Activated T-cell treated with anti-CD3 and anti-CD28 coated beads, Interleukin-2, amount 50 U/mL, for 4 hours (primary cell): ENCODE measurements at regions not wholly inside any gene's neighbourhood (a gene's known extent, or its start where the extent isn't known, plus 50 kb on each side); places are given as distances from the start of the nearest gene placed in this dataset.

Experiments
- ATAC-seq, 2 donors: fragments of 200-7000 bp; cut with Tn5 transposase; one replicate each; pipeline ENCODE4 v1.10.0; 2021
- DNase-seq: peaks from one replicate; pipeline ENCODE4 v3.0.0-alpha.2; 2020
- H3K27me3 Mint-ChIP-seq: one replicate; pipeline ENCODE4 v1.8.0; 2021; ENCODE audit warnings: low read depth, mixed read lengths
- H3K36me3 Mint-ChIP-seq: one replicate; pipeline ENCODE4 v1.8.0; 2022; ENCODE audit warnings: mixed read lengths; ENCODE audit not compliant: insufficient read depth
- H3K4me1 Mint-ChIP-seq: one replicate; pipeline ENCODE4 v1.8.0; 2021; ENCODE audit warnings: low read depth, mixed read lengths
- H3K4me3 Mint-ChIP-seq: one replicate; pipeline ENCODE4 v1.8.0; 2021; ENCODE audit warnings: mild to moderate bottlenecking, moderate library complexity, mixed read lengths
- H3K9me3 Mint-ChIP-seq: one replicate; pipeline ENCODE4 v1.8.0; 2021; ENCODE audit warnings: mixed read lengths

DNA sequence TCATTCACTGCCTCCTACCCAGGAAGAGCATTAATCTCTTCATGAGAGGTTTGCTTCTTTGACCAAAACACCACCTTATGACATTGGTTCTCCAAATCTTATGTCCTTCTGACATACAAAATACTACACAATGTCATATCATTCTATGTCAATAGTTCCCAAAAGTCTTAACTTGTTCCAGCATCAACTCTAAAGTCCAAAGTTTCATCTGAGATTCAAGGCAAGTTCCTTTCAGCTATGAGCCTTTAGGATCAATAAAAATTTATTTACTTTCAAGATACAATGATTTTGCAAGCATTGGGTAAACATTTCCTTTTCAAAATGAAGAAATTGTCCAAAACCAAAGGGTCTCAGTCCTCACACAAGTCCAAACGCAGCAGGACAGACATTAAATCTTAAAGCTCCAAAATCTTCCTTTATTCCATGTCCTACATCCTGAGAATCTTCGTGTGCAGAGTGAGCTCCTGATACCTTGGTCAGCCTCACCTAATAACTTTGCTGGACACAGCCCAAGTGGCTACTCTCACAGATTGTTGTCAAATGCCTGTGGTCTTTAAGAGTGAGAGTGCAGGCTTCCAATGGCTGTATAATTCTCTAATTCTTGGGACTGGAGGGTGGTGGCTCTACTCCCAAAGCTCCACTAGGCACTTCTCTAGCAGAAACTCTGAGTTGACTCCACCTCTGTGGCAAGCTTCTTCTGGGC, 1668.2 kb downstream of the HACE1 start:
- no peak overlapping the region for H3K4me3 Mint-ChIP-seq
- ATAC-seq (no peak), DNase-seq (no peak)
- no peaks in the 10 kb centered on the region for H3K27me3 Mint-ChIP-seq
- no peaks in the 10 kb centered on the region for H3K36me3 Mint-ChIP-seq
- no peaks in the 10 kb centered on the region for H3K9me3 Mint-ChIP-seq
- no peaks in the 10 kb centered on the region for H3K4me1 Mint-ChIP-seq

DNA sequence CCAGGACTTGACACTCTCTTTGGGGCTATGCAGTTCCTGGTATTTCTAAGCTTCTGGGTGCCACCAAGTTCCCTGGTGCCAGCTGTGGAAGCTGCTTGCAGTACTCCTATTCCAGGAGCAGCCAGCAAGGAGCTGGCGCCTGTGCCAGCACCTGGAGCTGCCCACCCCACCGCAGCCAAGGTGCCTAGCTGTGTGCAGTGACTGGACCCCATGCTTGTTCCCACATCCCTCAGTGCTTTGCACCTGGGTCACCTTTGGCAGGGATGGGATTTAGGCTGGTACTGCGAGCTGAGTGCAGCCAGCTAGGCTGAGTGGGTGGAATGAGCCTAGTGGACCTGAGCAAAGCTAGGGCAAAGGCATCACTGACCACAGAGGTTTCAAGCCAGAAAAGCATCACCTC, 1674.9 kb downstream of the HACE1 start:
- Mint-ChIP-seq H3K27me3 (no peaks in the 10 kb centered on the region), H3K4me1 (no peaks in the 10 kb centered on the region), H3K9me3 (peaks cover 4% of the 10 kb centered on the region), H3K4me3 (no peak overlapping the region), H3K36me3 (no peaks in the 10 kb centered on the region)
- ATAC-seq: no peak
- DNase-seq: no peak

DNA sequence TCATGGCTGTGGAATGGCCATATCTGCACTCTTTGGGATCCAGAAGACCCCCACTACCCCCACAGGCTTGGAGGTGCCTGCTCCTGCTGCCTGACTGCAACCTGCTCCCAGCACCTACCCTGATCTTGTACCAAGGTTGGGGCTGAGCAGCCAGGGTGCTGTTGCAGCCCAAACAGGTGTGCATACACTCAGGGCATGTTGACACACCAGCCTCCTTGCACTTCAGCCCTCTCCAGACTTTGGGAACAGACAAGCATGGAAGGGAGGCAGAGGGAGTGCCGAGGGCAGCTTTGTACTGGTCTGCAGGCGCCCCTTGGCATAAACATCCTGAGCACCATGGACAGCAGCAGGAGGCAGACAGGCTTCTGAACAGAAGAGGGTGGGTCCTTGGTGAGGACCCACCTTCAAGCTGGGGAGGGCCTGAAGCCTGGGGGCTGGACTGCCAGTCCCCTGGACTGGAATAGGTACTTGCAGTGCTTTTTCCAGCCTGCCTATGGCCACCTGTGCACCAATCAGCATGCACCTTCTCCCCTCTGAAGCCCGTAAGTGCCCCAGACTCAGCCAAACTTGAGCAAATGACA, 1675.8 kb downstream of the HACE1 start:
- Mint-ChIP-seq H3K36me3 (no peaks in the 10 kb centered on the region), H3K9me3 (peaks cover 7% of the 10 kb centered on the region), H3K27me3 (no peaks in the 10 kb centered on the region), H3K4me3 (no peak overlapping the region), H3K4me1 (no peaks in the 10 kb centered on the region)
- DNase-seq: no peak
- ATAC-seq: no peak

DNA sequence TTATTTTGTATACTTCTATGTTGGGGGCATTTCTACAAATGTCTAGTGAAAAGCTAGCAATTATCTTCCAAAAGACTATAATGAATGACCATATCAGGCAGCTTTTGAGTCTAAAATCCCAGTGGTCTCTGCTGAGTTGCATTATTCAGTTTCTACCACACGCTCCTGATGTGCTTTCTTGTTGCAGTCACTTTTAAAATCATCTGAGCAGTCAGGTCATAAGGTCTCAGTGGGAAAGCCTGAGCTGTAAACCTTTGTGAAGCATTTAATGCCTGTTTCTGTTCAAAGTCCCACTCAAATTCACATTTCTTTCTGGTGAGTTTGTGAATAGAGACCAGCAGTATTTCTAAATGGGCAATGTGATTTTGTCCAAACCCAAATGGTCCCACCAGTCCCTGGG, 1681.5 kb downstream of the HACE1 start:
- no peak for DNase-seq
- Mint-ChIP-seq H3K4me1 (no peaks in the 10 kb centered on the region), H3K27me3 (no peaks in the 10 kb centered on the region), H3K9me3 (peaks cover 20% of the 10 kb centered on the region), H3K4me3 (no peak overlapping the region), H3K36me3 (no peaks in the 10 kb centered on the region)
- no peak for ATAC-seq

DNA sequence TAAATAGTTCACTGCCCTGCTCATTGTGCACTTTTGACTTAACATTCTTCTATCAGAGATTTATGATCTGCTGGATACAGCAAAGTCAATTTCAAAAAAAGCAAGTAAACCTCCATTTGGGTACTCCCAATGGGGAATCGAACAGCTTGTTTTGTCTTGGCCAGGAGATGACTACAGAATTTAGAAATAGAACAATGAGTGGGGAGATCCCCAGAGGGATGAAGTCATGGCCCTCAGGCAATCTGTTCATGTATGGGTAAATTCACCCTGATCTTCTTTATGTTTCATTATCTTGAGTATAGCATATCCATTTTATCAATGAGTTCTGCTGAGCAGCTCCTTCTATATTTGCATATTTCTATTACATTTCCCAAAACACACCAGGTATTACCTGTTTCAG, 1681.9 kb downstream of the HACE1 start:
- H3K4me3 Mint-ChIP-seq: no peak overlapping the region
- peaks cover 20% of the 10 kb centered on the region for H3K9me3 Mint-ChIP-seq
- no peaks in the 10 kb centered on the region for H3K27me3 Mint-ChIP-seq
- H3K36me3 Mint-ChIP-seq: no peaks in the 10 kb centered on the region
- ATAC-seq (no peak), DNase-seq (no peak)
- H3K4me1 Mint-ChIP-seq: no peaks in the 10 kb centered on the region

DNA sequence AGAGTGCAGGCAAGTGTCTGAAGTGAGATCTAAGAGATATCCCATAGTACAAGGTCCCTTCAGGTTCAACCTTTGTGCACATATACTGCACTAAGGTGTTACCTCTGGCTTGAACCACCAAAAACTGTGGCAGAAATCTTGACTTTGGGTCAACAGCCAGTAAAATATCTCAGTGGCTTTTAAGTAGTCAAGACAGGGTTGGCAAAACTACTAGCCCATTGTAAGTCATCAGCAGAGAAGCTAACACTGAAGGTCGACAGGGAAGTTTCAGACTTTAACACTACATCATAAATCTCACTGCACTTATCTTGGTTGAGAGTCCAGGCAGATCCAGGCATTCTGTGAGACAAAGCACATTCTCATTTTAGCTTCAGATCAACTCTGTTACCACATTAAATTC, 1684.7 kb downstream of the HACE1 start:
- Mint-ChIP-seq H3K36me3 (no peaks in the 10 kb centered on the region), H3K9me3 (peaks cover 16% of the 10 kb centered on the region), H3K4me1 (no peaks in the 10 kb centered on the region), H3K4me3 (no peak overlapping the region), H3K27me3 (no peaks in the 10 kb centered on the region)
- DNase-seq (no peak), ATAC-seq (no peak)

DNA sequence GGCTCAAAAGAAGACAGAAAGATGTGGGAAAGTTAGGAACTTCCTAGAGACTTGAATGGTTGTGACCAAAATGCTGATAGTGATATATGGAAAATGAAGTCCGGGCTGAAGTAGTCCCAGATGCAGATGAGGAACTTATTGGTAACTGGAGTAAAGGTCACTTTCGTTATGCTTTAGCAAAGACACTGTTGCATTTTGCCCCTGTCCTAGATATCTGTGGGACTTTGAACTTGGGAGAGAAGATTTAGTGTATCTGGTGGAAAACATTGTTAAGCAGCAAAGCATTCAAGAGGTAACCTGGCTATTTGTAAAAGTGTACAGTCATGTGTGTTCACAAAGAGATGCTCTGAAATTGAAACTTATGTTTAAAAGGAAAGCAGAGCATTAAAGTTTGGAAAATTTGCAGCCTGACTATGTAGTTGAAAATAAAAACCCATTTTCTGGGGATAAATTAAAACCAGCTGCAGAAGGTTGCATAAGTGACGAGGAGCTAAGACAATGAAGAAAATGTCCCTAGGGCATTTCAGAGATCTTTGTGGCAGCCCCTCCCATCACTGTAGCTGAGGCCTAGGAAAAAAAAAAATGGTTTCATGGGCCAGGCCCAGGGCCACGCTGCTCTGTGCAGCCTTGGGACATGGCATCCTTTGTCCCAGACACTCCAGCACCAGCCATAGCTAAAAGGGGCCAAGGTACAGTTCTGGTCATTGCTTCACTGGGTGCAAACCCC, 1692.2 kb downstream of the HACE1 start:
- Mint-ChIP-seq H3K4me1 (no peaks in the 10 kb centered on the region), H3K4me3 (no peak overlapping the region), H3K9me3 (peaks cover 6% of the 10 kb centered on the region), H3K27me3 (no peaks in the 10 kb centered on the region), H3K36me3 (no peaks in the 10 kb centered on the region)
- DNase-seq (no peak), ATAC-seq (no peak)

DNA sequence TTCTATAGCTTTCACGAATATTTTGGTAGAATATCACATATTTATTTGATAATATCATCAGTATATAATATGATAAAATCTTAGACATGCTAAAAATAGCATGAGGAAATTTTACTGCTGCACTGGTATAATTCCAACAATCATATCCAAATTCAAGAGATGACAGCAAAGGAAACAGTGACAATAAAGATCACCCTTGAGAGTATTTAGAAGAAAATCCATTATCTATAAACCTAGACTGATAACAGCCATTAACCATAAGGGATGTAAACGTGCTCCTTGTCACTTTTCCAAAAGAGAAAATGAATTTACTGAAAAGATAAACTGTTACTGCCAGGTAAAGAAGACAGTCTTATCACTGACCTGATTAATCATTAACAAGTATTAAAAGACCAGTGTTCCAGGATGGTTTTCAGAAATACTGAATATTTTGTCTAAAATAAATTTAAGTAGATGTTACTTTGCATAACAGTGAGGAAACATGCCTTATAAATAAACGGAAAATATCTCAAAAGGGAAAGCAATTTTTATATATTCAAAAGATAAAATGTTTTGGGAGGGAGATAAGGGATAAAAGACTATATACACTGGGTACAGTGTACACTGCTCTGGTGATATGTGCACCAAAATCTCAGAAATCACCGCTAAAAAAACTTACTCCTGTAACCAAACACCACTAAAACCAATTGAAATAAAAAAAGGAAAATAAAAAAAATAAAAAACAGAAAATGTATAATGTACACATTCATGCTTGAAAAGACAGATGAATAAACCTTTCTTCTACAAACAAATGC, 1704.7 kb downstream of the HACE1 start:
- Mint-ChIP-seq H3K4me1 (no peaks in the 10 kb centered on the region), H3K9me3 (no peaks in the 10 kb centered on the region), H3K4me3 (no peak overlapping the region), H3K27me3 (no peaks in the 10 kb centered on the region), H3K36me3 (no peaks in the 10 kb centered on the region)
- no peak for DNase-seq
- ATAC-seq: no peak

DNA sequence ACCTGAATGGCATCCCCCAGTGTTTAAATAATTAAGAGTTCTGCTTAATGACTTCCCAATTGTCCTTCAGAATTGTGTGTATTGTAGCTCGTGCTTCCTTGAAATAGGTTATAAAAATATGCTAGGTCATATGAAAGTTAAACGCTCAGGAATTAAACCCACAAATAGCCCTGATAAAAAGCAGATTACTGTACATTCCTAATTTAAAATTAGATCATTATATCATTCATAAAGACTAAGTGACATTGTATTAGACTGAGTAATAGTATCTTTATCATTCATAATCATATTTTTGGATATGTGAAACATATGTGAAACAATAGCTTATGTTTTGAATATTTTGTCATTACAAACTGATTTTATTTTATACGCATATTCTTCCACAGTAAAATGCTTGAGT, 1706.7 kb downstream of the HACE1 start:
- ATAC-seq: no peak
- H3K4me3 Mint-ChIP-seq: no peak overlapping the region
- no peaks in the 10 kb centered on the region for H3K36me3 Mint-ChIP-seq
- H3K27me3 Mint-ChIP-seq: no peaks in the 10 kb centered on the region
- H3K4me1 Mint-ChIP-seq: no peaks in the 10 kb centered on the region
- DNase-seq: no peak
- no peaks in the 10 kb centered on the region for H3K9me3 Mint-ChIP-seq

DNA sequence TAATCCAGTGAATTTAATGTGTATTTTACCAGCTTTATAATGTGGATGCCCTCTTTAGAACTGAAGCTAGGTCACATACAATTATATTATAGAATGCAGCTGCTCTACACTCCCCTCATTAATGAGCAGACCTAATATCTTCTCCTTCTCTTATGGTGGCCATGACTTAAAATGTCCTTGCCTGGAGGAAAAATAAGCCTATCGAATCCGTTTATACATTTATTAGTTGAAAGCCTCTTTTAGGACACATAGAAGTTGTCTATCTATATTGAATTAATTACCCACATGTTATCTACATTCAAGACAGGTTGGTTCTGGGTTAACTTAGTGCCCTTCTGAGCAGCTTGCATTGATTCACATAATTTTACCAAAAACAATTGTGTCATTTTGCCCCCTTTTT, 1716.8 kb downstream of the HACE1 start:
- ATAC-seq (no peak), DNase-seq (no peak)
- Mint-ChIP-seq H3K9me3 (no peaks in the 10 kb centered on the region), H3K4me3 (no peak overlapping the region), H3K27me3 (no peaks in the 10 kb centered on the region), H3K36me3 (no peaks in the 10 kb centered on the region), H3K4me1 (no peaks in the 10 kb centered on the region)

DNA sequence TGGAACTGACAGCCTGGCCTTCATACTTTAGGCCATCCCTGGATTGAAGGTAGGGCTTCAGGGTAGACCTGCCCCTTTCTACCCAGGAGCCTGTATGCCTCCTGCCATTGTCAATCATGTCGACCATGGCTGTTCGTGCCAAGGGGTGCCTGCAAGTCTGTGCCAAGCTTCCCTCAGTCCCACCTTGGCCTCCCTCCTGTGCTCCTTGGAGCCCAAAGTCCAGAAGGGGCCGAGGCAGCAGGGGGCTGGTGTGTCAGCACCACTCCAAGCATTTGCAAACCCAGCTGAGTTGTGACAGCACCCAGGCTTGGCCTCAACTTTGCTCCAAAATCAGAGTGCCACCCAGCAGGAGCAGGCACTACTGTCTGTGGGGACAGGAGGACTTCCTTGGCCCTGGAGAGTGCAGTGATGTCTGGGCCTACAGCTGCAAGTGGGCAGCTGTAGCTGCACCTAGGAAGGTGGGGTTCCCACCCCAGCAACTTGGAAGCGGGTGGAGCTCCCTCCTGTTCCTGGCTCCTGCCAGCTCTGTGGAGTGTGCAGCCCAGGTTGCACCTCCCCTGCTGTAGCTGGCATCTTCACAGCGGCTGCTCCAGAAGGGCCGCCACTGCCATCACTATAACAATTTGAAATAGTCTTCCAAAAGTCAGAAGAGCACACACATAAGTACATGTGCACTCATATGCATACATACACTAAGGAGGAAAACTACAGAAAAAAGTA, 1719.3 kb downstream of the HACE1 start:
- Mint-ChIP-seq H3K4me3 (no peak overlapping the region), H3K36me3 (no peaks in the 10 kb centered on the region), H3K9me3 (no peaks in the 10 kb centered on the region), H3K4me1 (no peaks in the 10 kb centered on the region), H3K27me3 (no peaks in the 10 kb centered on the region)
- DNase-seq: no peak
- no peak for ATAC-seq

DNA sequence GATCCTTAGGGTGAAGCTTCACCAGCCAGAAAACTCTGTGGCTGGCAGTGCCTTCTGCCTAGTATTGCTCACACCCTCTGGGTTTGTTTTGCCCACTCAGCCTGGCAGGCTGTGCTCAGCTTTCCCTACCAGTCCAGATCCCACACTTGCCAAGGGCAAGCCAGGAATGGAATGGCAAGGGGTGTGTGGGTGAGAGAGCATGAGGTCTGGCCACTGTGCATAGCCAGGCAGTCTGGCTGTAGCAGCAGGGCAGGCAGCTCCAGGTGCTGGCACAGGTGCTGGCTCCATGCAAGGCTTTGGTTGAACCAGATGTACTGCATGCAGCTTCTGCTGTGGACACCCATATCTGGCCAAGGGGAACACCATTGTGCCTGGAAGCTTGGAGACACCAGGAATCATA, 1720.3 kb downstream of the HACE1 start:
- no peak for DNase-seq

DNA sequence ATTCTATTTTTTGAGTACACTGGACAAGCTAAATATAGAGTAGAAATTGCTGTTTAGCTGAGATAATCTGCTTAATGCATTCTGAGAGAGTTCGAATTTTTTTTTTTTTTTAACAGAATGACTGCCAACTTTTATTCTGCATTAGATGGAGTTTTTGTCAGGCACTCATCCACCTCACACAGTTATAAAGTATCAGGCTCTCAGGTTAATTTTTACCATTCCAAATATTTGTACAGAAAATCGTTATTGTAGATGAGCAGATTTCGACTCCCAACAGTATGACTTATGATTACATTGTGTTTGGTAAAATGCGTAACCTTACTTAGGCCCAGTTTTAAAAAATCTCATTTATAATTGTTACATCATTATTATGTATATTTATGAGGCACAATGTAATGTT, 1731.0 kb downstream of the GRIK2 start:
- H3K4me3 Mint-ChIP-seq: no peak overlapping the region
- DNase-seq (no peak), ATAC-seq (no peak)
- H3K36me3 Mint-ChIP-seq: no peaks in the 10 kb centered on the region
- no peaks in the 10 kb centered on the region for H3K27me3 Mint-ChIP-seq
- H3K4me1 Mint-ChIP-seq: no peaks in the 10 kb centered on the region
- peaks cover 8% of the 10 kb centered on the region for H3K9me3 Mint-ChIP-seq

More for the DNA sequence above, 1720.3 kb downstream of the HACE1 start:
- H3K4me1 Mint-ChIP-seq: no peaks in the 10 kb centered on the region
- no peaks in the 10 kb centered on the region for H3K27me3 Mint-ChIP-seq
- no peak for ATAC-seq
- no peak overlapping the region for H3K4me3 Mint-ChIP-seq
- no peaks in the 10 kb centered on the region for H3K9me3 Mint-ChIP-seq
- no peaks in the 10 kb centered on the region for H3K36me3 Mint-ChIP-seq
